CD1c-positive myeloid dendritic cell (primary cell): ENCODE measurements at regions not wholly inside any gene's neighbourhood (a gene's known extent, or its start where the extent isn't known, plus 50 kb on each side); places are given as distances from the start of the nearest gene placed in this dataset.

Source experiments
- DNase-seq: peaks from one replicate; pipeline ENCODE4 v3.0.0-alpha.2; 2016; ENCODE audit errors: extremely low spot score

DNA sequence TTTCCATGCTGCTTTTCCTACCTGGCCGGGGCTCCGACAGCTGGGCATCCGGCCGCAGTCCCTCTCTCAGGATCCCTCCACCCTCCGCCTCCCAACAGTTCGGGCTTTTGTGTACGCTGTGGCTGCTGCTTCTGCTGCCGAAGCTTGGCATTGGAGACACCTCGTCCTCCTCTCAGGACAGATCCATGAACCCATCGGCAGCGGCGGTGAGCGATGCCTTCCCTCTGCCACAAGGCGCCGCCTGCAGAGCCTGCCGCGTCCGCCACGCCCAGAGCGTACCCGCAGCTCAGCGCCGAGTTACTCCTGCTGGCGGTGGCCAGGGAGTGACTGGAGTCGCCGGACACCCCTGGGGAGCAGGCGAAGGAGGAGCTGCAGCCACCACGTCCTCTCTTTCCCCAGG lies 2032.8 kb downstream of the TP53TG3F start:
- no peak for DNase-seq

DNA sequence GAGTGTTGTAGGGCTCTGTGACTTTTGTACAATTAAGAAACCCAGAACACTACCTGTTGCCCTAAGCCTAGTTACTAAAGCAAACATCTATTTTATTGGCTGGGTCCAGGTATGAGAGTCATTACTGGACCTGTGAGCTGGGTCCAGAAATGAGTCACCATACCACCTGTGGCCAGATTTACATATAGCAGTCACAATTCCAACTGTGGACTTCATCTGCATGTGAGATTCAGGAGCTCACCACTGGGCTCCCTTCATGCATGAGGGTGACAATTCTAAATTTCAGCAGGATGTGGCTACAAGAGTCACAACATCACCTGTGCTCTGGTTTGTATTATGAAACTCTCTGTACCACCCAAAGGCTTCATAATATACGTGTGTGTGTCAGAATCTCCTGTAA lies 2038.0 kb downstream of the TP53TG3F start:
- no peak for DNase-seq

DNA sequence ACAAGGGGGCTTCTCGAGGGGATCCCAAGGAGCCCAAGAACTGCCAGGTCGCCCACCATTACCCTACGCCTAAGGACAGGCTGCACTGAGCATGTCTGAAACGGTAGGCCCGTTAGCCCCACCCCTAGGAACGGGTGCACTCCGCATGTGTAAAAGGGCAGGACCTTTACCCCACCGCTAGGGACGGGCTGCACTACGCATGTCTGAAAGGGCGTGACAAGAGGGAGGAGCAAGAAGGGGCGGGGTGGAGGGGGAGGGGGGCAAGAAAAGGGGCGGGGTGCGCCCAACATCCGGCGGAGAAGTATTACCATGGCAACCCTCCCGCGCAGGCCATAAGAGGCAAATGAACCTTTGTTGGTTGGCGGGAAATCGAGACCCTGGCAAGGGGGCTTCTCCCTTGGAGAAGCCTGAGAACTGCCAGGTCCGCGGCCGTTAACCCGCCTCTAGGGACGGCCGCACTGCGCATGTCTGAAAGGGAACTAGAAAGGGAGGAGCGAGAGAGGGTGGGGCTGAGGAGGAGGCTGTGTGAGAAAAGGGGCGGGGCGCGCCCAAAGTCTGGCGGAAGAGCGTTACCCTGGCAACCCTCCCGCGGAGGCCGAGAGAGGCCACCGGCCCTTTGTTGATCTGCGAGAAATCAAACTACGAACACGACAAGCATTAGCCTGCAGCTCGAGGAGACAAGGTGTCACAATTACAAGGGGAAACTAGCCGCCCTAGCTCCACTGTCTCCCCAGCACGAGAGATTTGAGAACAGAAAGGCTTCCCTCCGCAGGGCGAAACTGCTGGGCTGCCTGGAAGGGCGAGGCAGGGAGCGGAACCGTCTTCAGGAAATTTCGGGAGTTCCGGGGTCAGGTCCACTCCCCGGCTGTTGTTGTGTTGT lies 2046.8 kb downstream of the TP53TG3F start:
- no peak for DNase-seq

DNA sequence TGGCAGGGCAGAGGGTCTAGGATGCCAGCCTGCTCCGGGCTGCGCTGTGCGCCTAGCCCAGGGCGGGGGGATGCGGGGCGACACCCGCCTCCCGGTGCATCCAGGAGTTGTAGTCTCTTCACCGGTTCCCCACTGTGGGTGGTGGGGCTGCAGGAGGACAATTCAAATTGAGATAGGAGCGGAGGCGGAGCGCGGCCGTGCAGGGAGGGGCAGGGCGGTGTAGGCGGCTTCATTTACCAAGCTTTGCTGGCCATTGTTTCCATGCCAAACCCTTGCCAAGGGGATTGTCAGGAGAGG lies 2047.4 kb downstream of the TP53TG3F start:
- DNase-seq = no peak

DNA sequence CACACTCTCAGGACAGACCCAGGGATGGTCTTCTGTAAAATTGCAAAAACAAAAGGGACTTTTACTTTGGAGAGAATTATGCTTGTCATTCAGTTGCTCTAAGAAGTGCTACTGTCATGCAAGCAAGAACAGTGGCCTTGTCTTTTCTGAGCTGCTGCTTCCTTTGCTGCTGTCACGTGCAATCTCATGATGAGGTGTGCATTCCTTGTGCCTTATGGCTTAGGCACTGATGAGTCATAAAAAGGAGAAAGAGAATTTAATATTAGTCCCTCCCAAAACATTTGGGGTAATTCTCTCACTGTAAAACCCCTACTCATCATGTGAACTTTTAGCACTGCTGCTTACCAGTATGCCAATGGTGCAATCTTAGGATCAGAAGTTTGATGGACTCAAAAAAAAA lies 2051.3 kb downstream of the TP53TG3F start:
- no peak for DNase-seq

DNA sequence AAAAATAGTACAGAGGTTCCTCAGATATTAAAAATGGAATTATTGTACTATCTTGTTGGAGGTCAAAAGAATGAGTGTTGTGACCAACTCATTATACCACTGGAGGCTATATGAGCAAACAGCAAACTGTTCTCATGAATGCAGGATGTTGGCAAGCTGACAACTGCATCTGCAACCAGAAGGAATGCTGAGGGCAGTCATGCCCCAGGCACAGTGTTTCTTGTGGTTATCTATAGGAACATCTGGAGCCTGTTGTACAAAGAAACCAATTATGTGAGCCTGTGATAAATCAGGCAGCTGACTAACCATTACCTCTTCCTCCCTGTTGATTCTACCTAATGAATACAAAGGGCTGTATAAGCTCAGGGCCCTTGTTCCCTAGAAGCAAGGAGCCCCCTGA lies 2057.1 kb downstream of the TP53TG3F start:
- no peak for DNase-seq

- DNase-seq = no peak
Observed at GRCh38 chr16:35516971-35517370, 2057.6 kb downstream of the TP53TG3F start.

DNA sequence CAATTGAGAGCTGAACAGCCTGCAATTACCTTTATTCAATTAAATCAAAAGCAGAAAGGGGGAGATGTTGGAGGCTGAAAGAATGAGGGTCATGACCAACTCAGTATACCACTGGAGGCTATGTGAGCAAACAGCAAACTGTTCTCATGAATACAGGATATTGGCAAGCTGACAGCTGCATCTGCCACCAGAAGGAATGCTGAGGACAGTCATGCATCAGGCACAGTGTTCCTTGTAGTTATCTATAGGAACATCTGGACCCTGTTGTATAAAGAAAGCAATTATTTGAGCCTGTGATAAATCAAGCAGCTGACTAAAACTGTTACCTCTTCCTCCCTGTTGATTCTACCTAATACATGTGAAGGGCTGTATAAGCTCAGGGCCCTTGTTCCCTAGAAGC lies 2064.6 kb downstream of the TP53TG3F start:
- no peak for DNase-seq

- DNase-seq = no peak
Observed at GRCh38 chr16:35525979-35526590, 2066.7 kb downstream of the TP53TG3F start.

DNA sequence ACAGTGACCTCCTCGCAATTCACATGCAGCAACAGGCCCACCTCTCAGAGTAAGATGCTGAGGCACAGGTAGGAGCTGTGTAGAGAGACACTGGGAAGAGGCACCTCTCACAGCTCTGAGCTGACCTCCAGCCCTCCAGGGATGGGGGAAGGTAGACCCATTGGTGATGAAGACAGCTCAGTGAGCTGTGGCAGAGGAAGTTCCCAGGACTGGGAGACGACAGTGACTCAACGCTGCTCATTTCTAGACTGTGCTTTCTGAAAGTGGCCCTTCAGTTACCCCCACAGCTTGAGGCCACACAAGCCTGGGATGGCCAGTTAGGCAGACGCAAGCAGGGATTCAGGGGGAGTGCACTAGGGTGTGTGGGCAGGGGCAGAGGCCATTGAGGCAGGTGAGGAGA lies 2073.2 kb downstream of the TP53TG3F start:
- no peak for DNase-seq

GRCh38 chr16:35533683-35534082 lies 2074.3 kb downstream of the TP53TG3F start:
- DNase-seq = no peak

- no peak for DNase-seq
Observed at GRCh38 chr16:35543486-35543885, 2084.1 kb downstream of the TP53TG3F start.

DNA sequence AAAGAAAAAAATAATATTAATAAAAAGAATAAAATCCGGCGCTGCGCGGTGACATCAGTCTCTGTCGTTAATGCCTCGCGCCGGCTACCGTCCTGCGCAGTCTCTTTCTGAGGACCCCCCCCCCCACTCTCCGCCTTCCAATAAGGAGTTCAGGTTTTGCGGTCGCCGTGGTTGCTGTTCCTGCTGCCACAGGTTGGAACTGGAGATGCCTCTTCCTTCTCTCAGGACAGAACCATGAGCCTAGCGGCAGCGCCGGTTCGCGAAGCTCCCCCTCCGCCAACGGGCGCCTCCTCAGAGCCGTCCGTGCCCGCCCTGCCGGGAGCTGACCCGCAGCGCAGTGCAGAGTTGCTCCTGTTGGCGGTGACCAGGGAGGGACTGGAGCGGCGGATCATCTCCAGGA lies 2093.4 kb downstream of the TP53TG3F start:
- no peak for DNase-seq

DNA sequence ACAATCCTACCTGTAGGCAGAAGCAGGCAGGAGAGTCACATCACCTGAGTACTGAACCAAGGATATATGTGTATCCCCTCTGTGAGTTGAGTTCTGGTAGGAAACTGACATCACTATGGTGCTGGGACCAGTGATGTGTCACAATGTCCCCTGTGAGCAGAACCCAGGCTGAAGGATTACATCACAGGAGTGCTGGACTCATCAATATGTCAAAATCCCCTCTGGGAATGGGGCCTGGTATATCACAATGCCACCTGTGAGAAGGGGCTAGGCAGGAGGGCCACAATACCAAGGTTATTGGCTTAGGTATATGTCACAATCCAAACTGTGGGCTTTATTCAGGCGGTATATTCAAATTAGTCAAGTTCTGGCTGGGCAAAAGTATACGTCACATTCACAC lies 2098.3 kb downstream of the TP53TG3F start:
- DNase-seq = no peak

GRCh38 chr16:35559911-35560636 lies 2100.7 kb downstream of the TP53TG3F start:
- DNase-seq = no peak

DNA sequence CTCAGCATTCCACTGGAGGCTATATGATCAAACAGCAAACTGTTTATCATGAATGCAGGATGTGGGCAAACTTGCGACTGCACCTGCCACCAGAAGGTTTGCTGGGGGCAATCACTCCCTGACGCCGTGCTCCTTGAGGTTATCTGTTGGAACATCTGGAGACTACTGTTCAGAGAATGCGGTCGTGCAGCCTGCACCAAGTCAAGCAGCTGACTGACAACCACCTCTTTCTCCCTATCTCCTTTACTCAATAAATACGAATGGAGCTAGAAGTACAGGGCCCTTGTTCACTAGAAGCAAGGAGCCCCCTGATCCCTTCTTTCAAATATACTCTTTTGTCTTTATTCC lies 2101.2 kb downstream of the TP53TG3F start:
- no peak for DNase-seq

DNA sequence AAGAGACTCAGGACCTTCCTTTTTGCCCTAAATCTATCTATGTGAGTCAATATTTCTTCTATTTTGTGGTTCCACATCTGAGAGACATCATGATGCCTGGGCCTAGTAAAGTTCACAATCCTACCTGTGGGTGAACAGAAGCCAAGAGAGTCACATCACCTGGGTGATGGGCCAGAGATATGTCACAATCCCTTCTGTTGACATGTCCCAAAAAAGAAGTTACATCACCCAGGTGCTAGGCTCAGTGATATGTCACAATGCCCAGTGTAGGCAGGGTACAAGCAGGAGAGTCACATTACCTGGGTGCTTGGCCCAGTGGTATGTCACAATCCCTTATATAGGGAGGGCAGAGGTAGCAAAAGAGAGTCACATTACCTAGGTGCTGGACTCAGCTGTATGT lies 2101.9 kb downstream of the TP53TG3F start:
- no peak for DNase-seq

DNA sequence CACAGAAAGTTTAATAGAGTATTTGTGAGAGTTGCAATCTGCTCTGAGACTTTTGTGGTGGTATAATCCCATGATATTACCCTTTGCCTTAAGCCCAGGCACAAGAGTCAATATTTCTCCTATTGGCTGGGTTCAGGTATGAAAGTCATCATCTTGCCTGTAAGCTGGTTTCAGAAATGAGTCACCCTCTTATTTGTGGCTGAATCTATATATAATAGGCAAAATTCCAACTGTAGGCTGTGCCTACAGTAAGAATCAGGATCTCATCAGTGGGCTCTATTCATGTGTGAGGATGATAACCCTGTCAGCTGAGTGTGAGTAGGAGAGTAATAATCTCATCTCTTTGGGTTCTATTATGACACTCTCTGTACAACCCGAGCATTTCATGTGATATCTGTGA lies 2103.1 kb downstream of the TP53TG3F start:
- DNase-seq = no peak

GRCh38 chr16:35562919-35563318 lies 2103.5 kb downstream of the TP53TG3F start:
- DNase-seq = no peak

- DNase-seq = no peak
Observed at GRCh38 chr16:35564148-35564547, 2104.7 kb downstream of the TP53TG3F start.

DNA sequence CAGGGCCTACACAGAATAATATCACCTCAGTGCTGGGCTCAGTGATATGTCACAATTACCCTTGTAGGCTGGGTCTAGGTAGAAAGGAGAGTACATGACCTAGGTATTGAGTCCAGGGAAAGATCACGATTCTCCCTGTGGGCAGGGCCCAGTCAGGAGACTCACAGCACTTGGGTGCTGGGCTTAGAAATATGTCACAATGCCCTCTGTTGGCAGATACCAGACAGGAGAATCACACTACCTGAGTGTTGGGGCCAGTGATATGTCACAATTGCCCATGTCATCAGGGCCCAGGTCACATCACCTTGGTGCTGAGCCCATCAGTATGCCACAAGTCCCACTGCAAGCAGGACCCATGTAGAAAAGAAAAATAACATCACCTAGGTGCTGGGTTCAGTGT lies 2105.5 kb downstream of the TP53TG3F start:
- DNase-seq = no peak

- no peak for DNase-seq
Observed at GRCh38 chr16:35565626-35566025, 2106.2 kb downstream of the TP53TG3F start.

- no peak for DNase-seq
Observed at GRCh38 chr16:35569413-35569812, 2110.0 kb downstream of the TP53TG3F start.
